Epithelial cell of esophagus (primary cell): ENCODE measurements at regions not wholly inside any gene's neighbourhood (a gene's known extent, or its start where the extent isn't known, plus 50 kb on each side); places are given as distances from the start of the nearest gene placed in this dataset.
A peak's percentile ranks its signal among the peaks of the same experiment; 100 is the strongest.

ENCODE experiments used
- DNase-seq: peaks from one replicate; pipeline ENCODE4 v3.0.0; 2010; ENCODE audit warnings: low read depth
- H3K4me3 ChIP-seq: 2 replicates; pipeline ENCODE4 v1.5.1; 2011; ENCODE audit warnings: mild to moderate bottlenecking, low read length, control low read depth
- TF ChIP-seq, protein P1 (sequence below): IDR thresholded peaks from 2 replicates; pipeline ENCODE4 v1.5.1; 2011; ENCODE audit warnings: low read depth, mild to moderate bottlenecking, low read length, control low read depth, inconsistent platforms; ENCODE audit not compliant: insufficient read depth; ENCODE audit errors: missing control alignments

GRCh38 chr2:120892271-120892966, 156.8 kb downstream of the GLI2 start:
- no peak for DNase-seq
- TF ChIP-seq, protein P1, sequence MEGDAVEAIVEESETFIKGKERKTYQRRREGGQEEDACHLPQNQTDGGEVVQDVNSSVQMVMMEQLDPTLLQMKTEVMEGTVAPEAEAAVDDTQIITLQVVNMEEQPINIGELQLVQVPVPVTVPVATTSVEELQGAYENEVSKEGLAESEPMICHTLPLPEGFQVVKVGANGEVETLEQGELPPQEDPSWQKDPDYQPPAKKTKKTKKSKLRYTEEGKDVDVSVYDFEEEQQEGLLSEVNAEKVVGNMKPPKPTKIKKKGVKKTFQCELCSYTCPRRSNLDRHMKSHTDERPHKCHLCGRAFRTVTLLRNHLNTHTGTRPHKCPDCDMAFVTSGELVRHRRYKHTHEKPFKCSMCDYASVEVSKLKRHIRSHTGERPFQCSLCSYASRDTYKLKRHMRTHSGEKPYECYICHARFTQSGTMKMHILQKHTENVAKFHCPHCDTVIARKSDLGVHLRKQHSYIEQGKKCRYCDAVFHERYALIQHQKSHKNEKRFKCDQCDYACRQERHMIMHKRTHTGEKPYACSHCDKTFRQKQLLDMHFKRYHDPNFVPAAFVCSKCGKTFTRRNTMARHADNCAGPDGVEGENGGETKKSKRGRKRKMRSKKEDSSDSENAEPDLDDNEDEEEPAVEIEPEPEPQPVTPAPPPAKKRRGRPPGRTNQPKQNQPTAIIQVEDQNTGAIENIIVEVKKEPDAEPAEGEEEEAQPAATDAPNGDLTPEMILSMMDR = no peak
- no peak overlapping the region for H3K4me3 ChIP-seq

DNA sequence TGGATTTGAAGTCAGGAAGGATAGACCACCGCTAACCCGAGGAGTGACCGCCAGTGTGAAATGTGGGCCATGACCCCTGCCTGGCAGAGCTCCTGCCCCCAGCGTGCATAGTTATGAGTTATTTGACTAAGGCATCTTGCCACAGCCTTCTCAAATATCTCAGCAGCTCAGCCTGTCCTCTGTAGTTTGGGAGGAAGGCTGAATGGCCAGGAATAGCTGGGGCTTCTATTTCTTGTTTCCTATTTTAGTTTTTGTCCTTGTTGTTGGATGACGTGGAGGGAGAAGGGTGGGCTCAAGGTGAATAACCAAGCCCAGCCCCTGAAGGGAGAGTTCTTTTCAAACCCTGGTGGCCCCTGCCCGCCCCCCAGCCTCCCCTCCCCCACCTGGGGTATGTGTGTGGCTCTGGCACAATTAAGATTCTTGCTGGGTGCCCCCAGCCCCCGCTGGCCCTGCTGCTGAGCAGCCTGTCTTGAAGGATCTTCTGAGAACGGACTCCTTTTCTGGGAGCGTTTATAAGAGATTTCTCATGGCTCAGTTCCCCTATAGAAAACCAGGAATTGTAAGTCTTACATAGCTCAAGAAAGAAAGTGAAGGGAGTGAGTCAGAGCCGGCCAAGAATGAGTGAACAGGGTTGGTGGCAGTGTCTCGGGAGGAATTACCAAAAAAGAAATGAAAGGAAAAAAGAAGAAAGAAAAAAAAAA, 157.4 kb downstream of the GLI2 start:
- peak; percentile 16 for DNase-seq
- H3K4me3 ChIP-seq = no peak overlapping the region
- TF ChIP-seq, protein P1 = no peak

- TF ChIP-seq, protein P1 = no peak
- H3K4me3 ChIP-seq = no peak overlapping the region
- DNase-seq = no peak
Observed at GRCh38 chr2:120893811-120894584, 158.3 kb downstream of the GLI2 start.

DNA sequence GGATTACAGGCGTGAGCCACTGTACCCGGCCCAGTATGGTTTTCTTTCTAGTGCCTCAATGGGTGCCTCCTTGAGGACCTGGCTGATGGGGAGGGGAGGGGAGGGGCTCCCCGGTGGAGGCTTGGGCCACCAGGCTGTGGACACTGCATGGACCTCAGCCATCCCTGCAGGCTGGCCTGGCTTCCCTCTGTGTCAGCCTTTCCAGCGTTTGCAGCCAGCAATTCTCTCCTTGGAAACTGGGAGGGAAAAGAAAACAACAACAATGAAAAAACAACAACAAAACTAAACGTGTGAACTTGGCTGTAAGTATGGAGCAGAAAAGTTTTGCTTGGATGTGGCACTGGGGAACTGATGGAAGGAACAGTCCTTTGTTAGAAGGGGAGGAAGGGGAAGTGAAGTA, 159.3 kb downstream of the GLI2 start:
- TF ChIP-seq, protein P1 = no peak
- no peak for DNase-seq

DNA sequence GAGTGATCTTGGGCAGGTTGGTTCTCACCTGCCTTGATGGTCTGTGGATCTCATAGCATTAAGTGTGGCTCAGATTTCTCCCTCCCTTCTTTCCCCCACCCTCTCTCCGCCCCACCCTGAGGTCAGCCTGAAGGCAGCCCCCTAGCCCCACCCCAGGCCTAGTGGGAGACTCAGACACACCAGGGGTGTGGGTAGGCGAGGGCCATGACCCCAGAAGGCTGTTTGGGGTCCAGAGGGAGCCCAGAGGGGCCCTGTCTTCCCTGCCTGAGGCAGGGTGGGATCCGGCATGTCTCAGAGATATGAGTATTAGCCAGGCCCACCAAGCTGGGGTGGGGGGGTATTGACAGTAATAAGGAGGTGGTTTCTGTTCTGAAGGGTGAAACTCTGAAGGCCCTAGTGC, 160.5 kb downstream of the GLI2 start:
- no peak for DNase-seq
- TF ChIP-seq, protein P1 = no peak
- H3K4me3 ChIP-seq = no peak overlapping the region

More for the DNA sequence above, 159.3 kb downstream of the GLI2 start:
- H3K4me3 ChIP-seq = no peak overlapping the region

- TF ChIP-seq, protein P1 = no peak
- no peak for DNase-seq
Observed at GRCh38 chr2:120896901-120897300, 161.2 kb downstream of the GLI2 start.

More at GRCh38 chr2:120896901-120897300, 161.2 kb downstream of the GLI2 start:
- H3K4me3 ChIP-seq = no peak overlapping the region
